ENCODE measurements at regions not wholly inside any gene's neighbourhood (a gene's known extent, or its start where the extent isn't known, plus 50 kb on each side); places are given as distances from the start of the nearest gene placed in this dataset.

DNA sequence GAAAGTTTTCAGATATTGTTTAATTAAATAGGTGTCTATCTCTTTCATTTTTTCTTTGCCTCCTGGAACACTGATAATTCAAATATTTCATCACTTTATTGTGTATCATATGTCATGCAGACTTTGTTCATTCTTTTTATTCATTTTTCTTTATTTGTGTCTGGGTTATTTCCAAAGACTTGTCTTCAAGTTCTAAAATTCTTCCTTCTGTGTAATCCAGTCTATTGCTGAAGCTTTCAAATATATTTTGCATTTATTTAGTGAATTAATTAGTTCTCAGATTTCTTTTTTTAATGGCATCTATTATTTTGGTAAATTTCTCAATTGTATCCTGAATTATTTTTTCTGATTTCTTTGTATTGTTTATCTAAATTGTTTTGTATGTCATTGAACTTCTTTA, 70.1 kb downstream of the ZNF330 start:
- TF ChIP-seq YY1 (IDR thresholded peaks at IDR 0.05; ENCODE audit: insufficient read depth, insufficient read length) (no peak), SUZ12 (IDR thresholded peaks at IDR 0.05; ENCODE audit: extremely low read depth, insufficient read depth, insufficient read length) (no peak), ZNF274 (IDR thresholded peaks at IDR 0.05; ENCODE audit: low read depth, low read length) (no peak)

Data from NT2/D1 (cell line).